ENCODE measurements at regions not wholly inside any gene's neighbourhood (a gene's known extent, or its start where the extent isn't known, plus 50 kb on each side); places are given as distances from the start of the nearest gene placed in this dataset.

DNA sequence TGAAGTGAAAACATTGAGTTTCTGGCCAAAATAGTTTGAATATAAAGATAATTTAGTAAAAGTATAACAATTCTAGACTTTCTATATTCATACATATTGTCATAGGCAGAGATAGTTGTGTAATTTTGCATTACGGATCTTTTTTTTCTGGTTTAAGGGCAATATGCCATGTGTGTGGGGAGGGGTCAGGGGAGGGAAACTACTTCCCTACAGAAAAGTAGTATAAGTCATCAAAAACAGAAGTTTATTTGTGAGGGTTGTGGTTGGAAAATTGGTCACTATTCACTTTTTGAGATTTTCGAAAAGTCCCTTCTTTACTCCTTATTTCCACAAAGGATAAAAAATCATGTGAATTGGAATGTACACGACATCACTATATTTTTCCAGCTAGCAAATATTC lies 288.2 kb upstream of the PREP start:
- Histone ChIP-seq H3K27ac (ENCODE audit: low read depth in 1 of 2, low read length in 2 of 2) (no peak overlapping the region), H3K27me3 (ENCODE audit: control insufficient read depth in 4 of 4, insufficient read depth in 4 of 4, low read length in 3 of 4) (peaks cover 0 to 8% (median 0%) of the 10 kb centered on the region in 4 donors), H3K9ac (ENCODE audit: low read depth in 1 of 2, low read length in 2 of 2) (no peak overlapping the region), H3K9me3 (ENCODE audit: control insufficient read depth in 4 of 4, low read length in 3 of 4) (peaks cover 0 to 11% (median 6%) of the 10 kb centered on the region in 4 donors), H3K4me1 (ENCODE audit: control insufficient read depth in 4 of 4, insufficient read depth in 4 of 4, low read length in 3 of 4) (no peaks in the 10 kb centered on the region), H3K4me3 (ENCODE audit: low read depth in 1 of 3, low read length in 3 of 3) (no peak overlapping the region), H3K36me3 (ENCODE audit: control insufficient read depth in 4 of 4, insufficient read depth in 3 of 4, low read depth in 1 of 4, low read length in 3 of 4) (no peaks in the 10 kb centered on the region)
- WGBS: 79% methylated on average over 3 of the region's 3 CpGs
- no peak for DNase-seq (ENCODE audit: low spot score)
- no peak for TF ChIP-seq NR2F2 (IDR thresholded peaks at IDR 0.05)
- no peak for TF ChIP-seq YY1 (IDR thresholded peaks at IDR 0.05)
- TF ChIP-seq, protein P1, sequence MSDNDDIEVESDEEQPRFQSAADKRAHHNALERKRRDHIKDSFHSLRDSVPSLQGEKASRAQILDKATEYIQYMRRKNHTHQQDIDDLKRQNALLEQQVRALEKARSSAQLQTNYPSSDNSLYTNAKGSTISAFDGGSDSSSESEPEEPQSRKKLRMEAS (IDR thresholded peaks at IDR 0.05): no peak
- TF ChIP-seq, protein P2, sequence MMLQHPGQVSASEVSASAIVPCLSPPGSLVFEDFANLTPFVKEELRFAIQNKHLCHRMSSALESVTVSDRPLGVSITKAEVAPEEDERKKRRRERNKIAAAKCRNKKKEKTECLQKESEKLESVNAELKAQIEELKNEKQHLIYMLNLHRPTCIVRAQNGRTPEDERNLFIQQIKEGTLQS (IDR thresholded peaks at IDR 0.05): no peak
- TF ChIP-seq JUND (IDR thresholded peaks at IDR 0.05): no peak
- no peak for TF ChIP-seq GABPA (IDR thresholded peaks at IDR 0.05 in 1 of 2, conservative IDR thresholded peaks at IDR 0.05 in 1 of 2)
- no peak for TF ChIP-seq FOXA1 (IDR thresholded peaks at IDR 0.05)
- no peak for TF ChIP-seq SP1 (IDR thresholded peaks at IDR 0.05)
- TF ChIP-seq RAD21 (IDR thresholded peaks at IDR 0.05): no peak
- TF ChIP-seq RXRA (IDR thresholded peaks at IDR 0.05): no peak
- TF ChIP-seq, protein P3, sequence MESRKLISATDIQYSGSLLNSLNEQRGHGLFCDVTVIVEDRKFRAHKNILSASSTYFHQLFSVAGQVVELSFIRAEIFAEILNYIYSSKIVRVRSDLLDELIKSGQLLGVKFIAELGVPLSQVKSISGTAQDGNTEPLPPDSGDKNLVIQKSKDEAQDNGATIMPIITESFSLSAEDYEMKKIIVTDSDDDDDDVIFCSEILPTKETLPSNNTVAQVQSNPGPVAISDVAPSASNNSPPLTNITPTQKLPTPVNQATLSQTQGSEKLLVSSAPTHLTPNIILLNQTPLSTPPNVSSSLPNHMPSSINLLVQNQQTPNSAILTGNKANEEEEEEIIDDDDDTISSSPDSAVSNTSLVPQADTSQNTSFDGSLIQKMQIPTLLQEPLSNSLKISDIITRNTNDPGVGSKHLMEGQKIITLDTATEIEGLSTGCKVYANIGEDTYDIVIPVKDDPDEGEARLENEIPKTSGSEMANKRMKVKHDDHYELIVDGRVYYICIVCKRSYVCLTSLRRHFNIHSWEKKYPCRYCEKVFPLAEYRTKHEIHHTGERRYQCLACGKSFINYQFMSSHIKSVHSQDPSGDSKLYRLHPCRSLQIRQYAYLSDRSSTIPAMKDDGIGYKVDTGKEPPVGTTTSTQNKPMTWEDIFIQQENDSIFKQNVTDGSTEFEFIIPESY (IDR thresholded peaks at IDR 0.05): no peak
- TF ChIP-seq FOXA2 (IDR thresholded peaks at IDR 0.05): no peak
- no peak for TF ChIP-seq HNF4G (IDR thresholded peaks at IDR 0.05)
- no peak for TF ChIP-seq HNF4A (conservative IDR thresholded peaks at IDR 0.05)
- no peak for TF ChIP-seq TAF1 (conservative IDR thresholded peaks at IDR 0.05)
- TF ChIP-seq, protein P4, sequence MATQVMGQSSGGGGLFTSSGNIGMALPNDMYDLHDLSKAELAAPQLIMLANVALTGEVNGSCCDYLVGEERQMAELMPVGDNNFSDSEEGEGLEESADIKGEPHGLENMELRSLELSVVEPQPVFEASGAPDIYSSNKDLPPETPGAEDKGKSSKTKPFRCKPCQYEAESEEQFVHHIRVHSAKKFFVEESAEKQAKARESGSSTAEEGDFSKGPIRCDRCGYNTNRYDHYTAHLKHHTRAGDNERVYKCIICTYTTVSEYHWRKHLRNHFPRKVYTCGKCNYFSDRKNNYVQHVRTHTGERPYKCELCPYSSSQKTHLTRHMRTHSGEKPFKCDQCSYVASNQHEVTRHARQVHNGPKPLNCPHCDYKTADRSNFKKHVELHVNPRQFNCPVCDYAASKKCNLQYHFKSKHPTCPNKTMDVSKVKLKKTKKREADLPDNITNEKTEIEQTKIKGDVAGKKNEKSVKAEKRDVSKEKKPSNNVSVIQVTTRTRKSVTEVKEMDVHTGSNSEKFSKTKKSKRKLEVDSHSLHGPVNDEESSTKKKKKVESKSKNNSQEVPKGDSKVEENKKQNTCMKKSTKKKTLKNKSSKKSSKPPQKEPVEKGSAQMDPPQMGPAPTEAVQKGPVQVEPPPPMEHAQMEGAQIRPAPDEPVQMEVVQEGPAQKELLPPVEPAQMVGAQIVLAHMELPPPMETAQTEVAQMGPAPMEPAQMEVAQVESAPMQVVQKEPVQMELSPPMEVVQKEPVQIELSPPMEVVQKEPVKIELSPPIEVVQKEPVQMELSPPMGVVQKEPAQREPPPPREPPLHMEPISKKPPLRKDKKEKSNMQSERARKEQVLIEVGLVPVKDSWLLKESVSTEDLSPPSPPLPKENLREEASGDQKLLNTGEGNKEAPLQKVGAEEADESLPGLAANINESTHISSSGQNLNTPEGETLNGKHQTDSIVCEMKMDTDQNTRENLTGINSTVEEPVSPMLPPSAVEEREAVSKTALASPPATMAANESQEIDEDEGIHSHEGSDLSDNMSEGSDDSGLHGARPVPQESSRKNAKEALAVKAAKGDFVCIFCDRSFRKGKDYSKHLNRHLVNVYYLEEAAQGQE (IDR thresholded peaks at IDR 0.05): no peak
- TF ChIP-seq EGR1 (IDR thresholded peaks at IDR 0.05; ENCODE audit: low read depth in 2 of 2): no peak
- TF ChIP-seq, protein P5, sequence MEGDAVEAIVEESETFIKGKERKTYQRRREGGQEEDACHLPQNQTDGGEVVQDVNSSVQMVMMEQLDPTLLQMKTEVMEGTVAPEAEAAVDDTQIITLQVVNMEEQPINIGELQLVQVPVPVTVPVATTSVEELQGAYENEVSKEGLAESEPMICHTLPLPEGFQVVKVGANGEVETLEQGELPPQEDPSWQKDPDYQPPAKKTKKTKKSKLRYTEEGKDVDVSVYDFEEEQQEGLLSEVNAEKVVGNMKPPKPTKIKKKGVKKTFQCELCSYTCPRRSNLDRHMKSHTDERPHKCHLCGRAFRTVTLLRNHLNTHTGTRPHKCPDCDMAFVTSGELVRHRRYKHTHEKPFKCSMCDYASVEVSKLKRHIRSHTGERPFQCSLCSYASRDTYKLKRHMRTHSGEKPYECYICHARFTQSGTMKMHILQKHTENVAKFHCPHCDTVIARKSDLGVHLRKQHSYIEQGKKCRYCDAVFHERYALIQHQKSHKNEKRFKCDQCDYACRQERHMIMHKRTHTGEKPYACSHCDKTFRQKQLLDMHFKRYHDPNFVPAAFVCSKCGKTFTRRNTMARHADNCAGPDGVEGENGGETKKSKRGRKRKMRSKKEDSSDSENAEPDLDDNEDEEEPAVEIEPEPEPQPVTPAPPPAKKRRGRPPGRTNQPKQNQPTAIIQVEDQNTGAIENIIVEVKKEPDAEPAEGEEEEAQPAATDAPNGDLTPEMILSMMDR (IDR thresholded peaks at IDR 0.05; ENCODE audit: low read depth, low read length, missing input control): no peak
